Epithelial cell of proximal tubule (primary cell): ENCODE measurements at regions not wholly inside any gene's neighbourhood (a gene's known extent, or its start where the extent isn't known, plus 50 kb on each side); places are given as distances from the start of the nearest gene placed in this dataset.

Experiments used
- DNase-seq: peaks from one replicate; pipeline ENCODE4 v3.0.0-alpha.2; 2011; ENCODE audit warnings: low read depth
- H3K4me3 ChIP-seq: 2 replicates; pipeline ENCODE4 v1.5.1; 2011; ENCODE audit warnings: low read depth, mild to moderate bottlenecking, low read length
- TF ChIP-seq, protein P1 (sequence below): conservative IDR thresholded peaks from 2 replicates; pipeline ENCODE4 v1.5.1; 2012; ENCODE audit warnings: low read depth, mild to moderate bottlenecking, low read length

DNA sequence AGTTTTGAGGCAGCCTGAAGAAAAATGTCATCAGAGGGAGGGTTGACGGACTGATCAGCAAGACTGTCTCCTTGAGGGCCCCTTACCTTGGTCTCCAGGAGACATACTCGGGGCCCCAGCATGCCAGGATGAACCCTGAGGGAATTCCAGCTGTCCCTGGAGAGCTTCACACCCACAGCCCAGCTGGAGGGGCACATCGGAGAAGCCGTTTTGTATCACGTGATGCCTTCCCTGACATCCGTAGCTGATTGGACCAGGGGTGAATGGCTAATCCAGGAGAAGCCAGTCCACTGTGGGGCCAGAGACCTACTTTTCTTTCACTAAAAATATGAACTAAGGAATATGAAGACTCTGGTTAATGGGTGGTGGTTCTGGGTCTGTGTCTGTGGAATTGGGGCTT is 86.0 kb upstream of the TP53I11 start:
- no peak for DNase-seq
- H3K4me3 ChIP-seq = no peak overlapping the region
- TF ChIP-seq, protein P1, sequence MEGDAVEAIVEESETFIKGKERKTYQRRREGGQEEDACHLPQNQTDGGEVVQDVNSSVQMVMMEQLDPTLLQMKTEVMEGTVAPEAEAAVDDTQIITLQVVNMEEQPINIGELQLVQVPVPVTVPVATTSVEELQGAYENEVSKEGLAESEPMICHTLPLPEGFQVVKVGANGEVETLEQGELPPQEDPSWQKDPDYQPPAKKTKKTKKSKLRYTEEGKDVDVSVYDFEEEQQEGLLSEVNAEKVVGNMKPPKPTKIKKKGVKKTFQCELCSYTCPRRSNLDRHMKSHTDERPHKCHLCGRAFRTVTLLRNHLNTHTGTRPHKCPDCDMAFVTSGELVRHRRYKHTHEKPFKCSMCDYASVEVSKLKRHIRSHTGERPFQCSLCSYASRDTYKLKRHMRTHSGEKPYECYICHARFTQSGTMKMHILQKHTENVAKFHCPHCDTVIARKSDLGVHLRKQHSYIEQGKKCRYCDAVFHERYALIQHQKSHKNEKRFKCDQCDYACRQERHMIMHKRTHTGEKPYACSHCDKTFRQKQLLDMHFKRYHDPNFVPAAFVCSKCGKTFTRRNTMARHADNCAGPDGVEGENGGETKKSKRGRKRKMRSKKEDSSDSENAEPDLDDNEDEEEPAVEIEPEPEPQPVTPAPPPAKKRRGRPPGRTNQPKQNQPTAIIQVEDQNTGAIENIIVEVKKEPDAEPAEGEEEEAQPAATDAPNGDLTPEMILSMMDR = no peak

DNA sequence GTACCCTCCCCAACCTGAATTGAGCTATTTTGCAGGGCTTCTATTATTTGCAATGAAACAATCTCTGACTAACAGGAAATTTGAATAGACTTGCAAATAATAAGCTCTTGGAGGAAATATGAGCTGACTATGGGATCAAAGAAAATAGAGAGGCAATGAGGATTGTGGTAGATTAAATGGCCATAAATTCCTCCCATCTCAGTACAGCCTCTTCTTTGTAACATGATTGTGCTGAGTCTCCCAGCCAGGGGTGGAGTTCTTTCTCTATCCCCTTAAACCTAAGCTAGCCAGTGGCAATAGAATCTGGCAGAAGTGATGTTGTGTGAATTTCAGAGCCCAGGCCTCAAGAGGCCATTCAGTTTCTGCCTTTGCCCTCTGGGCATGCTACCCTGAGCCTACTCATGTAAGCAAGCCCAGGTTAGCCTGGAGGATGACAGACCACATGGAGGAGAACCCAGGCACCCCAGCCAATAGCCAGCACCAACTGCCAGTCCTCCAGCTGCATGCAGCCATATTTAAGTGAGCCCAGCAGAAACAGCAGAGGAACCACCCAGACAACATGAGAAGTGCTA is 86.8 kb upstream of the TP53I11 start:
- no peak overlapping the region for H3K4me3 ChIP-seq
- DNase-seq = no peak
- TF ChIP-seq, protein P1 = no peak

DNA sequence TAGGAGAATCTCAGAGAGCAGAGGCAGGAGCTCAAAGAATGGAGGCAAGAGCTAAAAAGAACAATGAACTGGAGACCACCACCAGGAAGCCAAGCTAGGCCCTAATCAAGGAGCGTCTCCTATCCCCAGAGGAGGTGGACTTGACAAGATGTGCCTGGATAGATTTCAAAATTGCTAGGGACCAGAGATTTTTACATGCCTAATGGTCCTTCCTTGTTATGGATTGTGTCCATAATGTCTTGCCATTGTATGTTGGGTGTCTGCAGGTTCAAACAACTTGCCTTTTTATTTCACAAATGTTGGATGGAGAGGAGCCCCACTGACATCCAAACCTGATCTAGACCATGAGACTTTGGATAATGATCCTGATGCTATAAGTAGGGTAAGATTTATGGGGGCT is 88.2 kb upstream of the TP53I11 start:
- DNase-seq = no peak
- no peak overlapping the region for H3K4me3 ChIP-seq
- TF ChIP-seq, protein P1 = no peak

DNA sequence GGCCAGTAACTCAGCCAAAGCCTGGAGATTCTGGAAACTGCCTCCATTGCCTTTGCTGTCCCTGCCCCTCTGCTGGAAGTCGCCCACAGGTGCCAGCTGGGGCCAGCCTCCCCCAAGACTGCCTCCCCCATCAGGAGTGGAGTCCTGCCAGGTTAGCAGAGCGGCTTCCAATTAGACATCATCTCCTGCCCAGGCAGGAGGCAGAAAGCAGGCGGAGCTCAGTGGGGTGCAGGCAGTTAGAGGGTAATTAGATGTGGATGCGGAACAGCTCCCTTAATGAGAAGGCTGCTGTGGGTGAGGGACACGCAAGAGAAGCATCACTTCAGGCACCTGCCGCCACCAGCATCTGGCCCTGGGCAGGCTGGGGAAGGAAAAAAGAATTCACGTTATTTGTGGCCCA is 90.9 kb upstream of the TP53I11 start:
- DNase-seq = no peak
- no peak overlapping the region for H3K4me3 ChIP-seq
- TF ChIP-seq, protein P1 = no peak

DNA sequence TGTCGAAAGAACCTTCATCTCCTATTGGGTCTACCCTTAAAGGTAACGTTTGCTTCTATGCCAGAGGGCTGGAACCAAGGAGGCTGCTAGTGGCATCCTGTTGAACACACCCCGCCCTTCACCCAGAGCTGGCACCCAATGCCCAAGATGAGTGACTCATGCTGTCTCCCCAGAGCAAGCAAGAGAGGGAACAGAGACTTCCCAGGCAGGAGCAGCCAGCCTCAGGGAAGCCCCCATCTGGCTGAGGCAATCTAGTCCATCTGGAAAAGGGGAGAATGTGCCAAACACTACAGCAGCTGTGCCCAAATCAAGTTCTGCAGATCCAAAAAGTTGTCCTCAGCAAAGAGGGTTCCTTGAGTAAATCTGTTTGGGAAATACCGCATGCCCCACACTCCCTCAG is 91.9 kb upstream of the TP53I11 start:
- DNase-seq = no peak
- TF ChIP-seq, protein P1 = no peak
- no peak overlapping the region for H3K4me3 ChIP-seq

DNA sequence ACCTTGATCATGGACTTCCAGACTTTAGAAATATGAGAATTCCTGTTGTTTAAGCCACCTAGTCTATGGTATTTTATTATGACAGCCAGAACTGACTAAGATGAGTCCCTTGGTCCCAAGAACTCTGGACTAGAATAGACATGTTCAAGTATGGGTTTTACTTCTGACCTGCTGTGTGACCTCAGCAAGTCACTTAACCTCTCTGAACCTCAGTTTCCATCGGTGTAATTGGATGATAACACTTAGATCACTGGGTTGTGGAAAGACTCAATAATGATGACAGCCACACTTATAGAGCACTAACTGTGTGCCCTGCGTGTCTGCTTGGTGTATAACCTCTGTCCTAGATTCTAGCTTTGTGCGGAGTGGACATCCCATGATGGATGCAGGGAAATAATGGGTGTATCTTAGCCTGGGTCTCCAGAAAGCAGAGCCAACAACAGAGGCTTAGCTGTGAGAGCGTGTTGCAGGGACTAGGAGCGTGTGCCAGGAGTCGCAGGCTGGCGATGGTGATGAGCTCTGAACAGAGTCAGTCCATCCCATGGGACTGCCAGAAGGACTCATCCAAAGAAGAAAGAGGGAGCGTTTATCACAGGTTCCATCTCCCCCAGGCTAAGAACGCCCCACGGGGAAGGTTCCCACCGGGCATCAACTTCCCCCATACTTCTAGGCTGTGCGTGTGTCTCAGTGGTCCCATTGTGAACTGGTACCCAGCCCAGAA is 93.2 kb upstream of the TP53I11 start:
- TF ChIP-seq, protein P1 = no peak

More for the DNA sequence above, 93.2 kb upstream of the TP53I11 start:
- no peak overlapping the region for H3K4me3 ChIP-seq
- DNase-seq = no peak
